ENCODE measurements at regions not wholly inside any gene's neighbourhood (a gene's known extent, or its start where the extent isn't known, plus 50 kb on each side); places are given as distances from the start of the nearest gene placed in this dataset.

DNA sequence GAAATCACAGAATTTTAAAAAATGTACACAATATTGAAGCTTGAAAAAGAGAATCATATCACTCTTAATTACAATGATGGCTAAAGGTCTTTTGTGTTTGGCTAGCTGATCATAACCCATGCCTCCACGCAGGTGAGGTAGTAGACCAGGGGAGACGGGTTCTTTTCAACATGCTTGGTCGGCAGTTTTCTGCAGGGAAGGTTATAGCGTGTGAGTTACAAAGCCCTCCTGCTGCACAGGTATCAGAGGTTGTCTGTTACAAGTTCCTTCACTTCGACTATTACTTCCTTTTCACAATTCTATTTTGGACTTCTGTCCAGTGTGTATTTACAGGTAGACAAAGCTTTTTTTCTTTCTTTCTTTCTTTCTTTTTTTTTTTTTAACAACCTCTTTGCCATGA is 127.1 kb upstream of the PRPS1L1 start:
- DNase-seq: no peak

- no peak for DNase-seq
Measured at GRCh38 chr7:18157233-18157632, 129.6 kb upstream of the PRPS1L1 start.

GRCh38 chr7:18162657-18163056 is 135.0 kb upstream of the PRPS1L1 start:
- DNase-seq: no peak

GRCh38 chr7:18163091-18163490 is 135.4 kb upstream of the PRPS1L1 start:
- no peak for DNase-seq

- no peak for DNase-seq
Measured at GRCh38 chr7:18165166-18165565, 137.5 kb upstream of the PRPS1L1 start.

DNA sequence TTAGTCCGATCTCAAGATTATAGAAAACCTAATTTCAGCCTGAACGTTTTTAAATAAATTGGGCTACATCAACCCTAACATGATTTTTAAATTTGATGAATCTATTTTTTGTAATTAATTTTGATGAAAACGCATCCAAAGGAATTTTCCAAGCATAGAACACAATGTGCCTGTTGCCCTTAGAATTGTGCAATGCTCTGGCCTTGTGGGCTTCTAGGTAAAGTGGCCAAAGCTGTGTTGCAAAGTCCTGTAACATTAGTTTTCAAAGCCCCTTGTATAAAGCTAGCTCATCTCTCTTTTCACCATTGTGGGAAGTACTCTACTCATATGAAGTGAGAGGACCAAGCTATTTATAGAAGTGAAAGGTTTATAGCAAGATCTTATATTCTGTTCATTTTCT is 138.4 kb upstream of the PRPS1L1 start:
- no peak for DNase-seq

GRCh38 chr7:18167815-18168214 is 140.2 kb upstream of the PRPS1L1 start:
- no peak for DNase-seq

GRCh38 chr7:18174996-18175395 is 147.3 kb upstream of the PRPS1L1 start:
- no peak for DNase-seq

GRCh38 chr7:18175801-18176450 is 148.3 kb upstream of the PRPS1L1 start:
- DNase-seq: no peak

DNA sequence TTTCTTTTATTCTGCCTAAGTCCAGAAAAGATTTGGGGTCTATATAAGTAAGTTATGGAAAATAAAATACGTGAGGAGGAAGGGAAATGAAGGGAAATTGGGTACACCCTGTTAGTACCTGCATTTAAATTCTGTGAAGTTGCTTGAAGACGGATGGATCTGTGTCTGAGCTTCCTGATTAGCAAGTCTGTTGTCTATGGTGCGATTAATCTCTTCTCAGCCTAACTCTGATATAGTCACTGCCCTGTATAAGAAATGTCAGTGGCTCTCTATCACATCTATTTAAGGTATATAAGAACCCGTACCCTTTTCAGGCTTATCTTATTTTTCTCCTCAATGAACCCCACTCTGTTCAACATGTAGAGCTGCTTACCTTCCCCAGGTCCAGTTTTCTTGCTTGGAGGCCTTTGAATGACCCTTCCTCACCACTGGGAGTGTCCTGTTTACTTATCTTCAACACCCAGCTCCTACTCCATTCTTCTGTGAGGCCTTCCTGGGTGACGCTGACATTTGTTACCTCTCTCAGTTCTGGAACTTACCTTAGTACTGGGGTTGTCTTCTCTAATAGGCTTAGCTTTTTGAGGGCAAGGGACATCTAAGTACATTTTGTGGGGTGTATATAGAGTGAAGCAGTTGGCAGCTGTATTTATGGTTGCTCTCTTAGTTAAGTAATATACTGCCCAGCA is 149.6 kb upstream of the PRPS1L1 start:
- DNase-seq: no peak

GRCh38 chr7:18177815-18178660 is 150.4 kb upstream of the PRPS1L1 start:
- no peak for DNase-seq

DNA sequence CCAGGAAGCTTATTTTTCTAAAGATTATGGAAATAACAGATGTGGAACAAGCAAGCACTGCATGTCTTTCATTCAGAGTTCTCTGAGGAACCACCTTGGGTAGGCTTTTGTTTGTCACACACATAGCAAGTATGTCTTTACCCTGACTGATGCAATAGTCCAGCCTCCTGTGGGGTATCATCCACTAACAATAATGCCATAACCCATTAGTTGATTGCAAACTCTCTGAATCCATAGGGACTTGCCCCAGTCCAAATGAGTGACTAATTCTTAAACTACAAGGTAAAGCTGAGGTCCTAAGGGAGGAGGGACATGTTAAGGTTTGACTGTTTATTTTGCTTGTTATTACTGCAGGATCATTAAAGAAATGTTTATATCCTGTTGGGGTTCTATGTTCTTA is 151.4 kb upstream of the PRPS1L1 start:
- DNase-seq: no peak

- DNase-seq: no peak
Measured at GRCh38 chr7:18180685-18181084, 153.0 kb upstream of the PRPS1L1 start.

- no peak for DNase-seq
Measured at GRCh38 chr7:18189500-18190126, 162.0 kb upstream of the PRPS1L1 start.

DNA sequence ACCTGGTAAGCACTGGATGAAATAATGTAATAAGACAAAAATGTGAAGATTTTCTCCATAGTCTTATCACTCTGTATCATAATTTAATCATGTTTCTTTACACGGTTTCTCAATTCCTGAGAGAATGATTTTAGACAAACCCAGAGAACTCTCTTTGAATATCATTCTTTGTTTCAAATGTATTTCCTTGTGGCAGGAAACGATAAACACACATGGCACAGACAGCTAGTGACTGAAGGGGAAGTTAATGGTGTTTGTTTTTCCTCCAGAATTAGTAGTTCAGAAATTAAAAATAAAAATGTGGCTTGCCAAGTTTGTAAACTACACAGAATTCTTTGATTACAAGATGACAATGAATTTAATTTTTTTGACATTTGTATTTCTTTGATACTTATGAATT is 163.7 kb upstream of the PRPS1L1 start:
- no peak for DNase-seq

GRCh38 chr7:18191862-18192625 is 164.4 kb upstream of the PRPS1L1 start:
- DNase-seq: no peak

DNA sequence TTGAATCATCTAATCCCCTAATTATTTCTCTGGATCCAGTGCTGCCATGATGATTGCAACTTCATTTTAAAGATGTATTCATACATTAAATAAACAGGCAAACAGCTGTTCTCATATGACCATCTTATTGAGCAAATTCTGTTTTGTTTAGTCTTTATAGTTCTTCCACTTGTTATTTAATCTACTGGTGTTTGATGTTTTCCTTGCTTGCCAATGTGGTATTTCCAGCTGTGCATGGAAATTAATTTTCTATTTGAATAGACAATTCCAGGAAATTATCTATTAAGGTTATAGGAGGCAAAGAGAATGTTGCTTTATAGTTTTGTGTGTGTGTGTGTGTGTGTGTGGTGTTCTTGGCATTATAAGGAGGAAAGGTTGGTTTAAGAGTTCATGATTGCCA is 167.0 kb upstream of the PRPS1L1 start:
- no peak for DNase-seq

DNA sequence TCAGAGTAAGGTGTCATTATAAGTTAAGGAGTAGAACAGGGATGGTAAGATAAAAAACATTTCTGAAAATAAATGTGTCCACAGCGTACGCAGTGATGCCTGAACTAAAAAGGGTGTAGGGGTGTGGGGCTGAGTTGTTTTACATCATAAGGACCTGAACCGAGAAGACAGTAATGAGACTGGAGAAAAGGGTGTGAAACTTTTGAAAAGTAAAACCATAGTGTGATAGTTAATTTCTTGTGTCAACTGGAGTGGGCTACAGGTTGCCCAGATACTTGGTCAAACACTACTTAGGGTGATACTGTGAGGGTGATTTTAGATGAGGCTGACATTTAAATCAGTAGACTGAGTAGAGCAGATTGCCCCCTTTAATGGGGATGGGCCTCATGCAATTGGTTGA is 169.0 kb upstream of the PRPS1L1 start:
- no peak for DNase-seq

DNA sequence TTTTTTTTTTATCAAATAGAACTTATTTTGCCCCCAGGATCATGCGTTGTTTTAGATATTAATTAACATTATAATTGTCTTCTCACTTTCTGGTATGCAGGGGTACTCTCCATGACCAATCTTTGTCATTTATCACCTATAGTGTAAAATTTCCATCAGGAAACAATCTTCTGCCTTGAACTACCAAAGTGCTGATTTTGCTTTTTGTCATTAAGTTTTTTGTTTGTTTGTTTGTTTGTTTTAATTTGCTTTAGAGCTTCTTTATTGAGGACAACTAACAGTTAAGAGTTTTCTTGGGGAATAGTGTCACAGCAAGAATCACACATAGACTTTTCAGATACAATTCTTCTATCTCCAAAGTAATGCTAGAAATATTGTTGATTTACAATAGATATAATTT is 171.2 kb upstream of the PRPS1L1 start:
- no peak for DNase-seq

GRCh38 chr7:18200266-18200665 is 172.6 kb upstream of the PRPS1L1 start:
- no peak for DNase-seq

DNA sequence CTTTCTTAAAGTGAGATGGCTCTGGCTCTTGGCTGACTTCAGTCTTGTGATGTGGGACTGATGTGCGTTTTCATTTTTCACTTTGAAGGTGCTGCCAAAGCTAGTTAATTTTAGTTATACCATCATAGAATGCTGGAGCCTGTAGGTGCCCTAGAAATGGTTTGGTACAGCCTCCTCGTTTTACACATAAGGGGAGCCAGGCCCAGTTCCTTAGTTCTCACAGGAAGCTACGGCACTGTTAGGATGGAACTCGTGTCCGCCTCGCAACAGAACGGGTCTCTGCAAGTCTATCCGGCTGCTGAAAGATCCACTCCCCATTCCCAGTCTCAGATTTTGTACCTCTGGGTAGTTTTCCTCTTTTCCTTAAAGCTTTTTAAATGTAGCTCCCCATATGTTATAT is 173.2 kb upstream of the PRPS1L1 start:
- DNase-seq: no peak

- no peak for DNase-seq
Measured at GRCh38 chr7:18201350-18201749, 173.7 kb upstream of the PRPS1L1 start.
